HG03521 (cell line): ENCODE measurements at regions not wholly inside any gene's neighbourhood (a gene's known extent, or its start where the extent isn't known, plus 50 kb on each side); places are given as distances from the start of the nearest gene placed in this dataset.
"Not testable (repeated sequence)": the region's sequence is repeated elsewhere in the genome, so short reads cannot be mapped to it uniquely, and the experiment has no call there.

Source experiments
- ATAC-seq: cut with Tn5 transposase; IDR thresholded peaks from one replicate; pipeline ENCODE4 v1.9.1; 2021; ENCODE audit warnings: mild to moderate bottlenecking, moderate library complexity; ENCODE audit not compliant: unreplicated experiment

DNA sequence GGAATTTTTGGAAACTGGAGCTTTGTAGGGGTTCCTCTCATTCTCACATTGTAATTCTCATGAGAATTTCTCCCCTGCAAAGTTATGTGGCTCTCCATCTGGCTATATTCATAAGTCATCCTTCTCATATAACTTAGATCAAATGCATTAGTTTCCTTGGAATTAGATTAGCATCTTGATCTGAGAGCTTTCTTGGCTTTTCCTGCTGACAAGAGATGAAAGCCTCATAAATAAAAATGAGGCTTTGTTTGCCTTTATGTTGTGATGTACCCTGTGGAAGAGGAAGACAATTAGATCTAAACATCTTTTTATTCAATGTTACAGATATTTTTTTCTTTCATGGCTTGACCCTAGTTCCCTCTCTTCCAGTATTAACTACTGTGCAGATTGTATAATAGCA, 165.4 kb upstream of the ZPLD1 start:
- no peak for ATAC-seq

DNA sequence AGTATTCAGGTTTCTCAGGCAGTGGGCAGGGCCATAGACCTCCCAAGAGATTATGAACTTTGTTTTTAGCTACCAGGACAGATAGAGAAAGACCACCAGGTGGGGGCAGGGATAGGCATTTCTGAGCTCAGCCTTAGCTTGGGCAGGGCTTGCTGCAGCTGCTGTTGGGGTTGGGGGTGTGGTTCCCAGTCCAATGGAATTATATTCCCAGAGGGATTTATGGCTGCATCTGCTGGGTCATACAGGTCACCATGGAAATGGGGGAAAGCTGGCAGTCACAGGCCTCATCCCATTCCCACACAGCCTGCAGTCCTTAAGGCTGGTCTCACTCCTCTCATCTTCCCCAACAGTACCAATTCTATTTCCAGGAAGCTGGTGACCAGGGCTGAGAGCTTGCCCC, 144.6 kb upstream of the ZPLD1 start:
- ATAC-seq: no peak

- ATAC-seq: no peak
Measured at GRCh38 chr3:102295756-102296155, 139.1 kb upstream of the ZPLD1 start.

DNA sequence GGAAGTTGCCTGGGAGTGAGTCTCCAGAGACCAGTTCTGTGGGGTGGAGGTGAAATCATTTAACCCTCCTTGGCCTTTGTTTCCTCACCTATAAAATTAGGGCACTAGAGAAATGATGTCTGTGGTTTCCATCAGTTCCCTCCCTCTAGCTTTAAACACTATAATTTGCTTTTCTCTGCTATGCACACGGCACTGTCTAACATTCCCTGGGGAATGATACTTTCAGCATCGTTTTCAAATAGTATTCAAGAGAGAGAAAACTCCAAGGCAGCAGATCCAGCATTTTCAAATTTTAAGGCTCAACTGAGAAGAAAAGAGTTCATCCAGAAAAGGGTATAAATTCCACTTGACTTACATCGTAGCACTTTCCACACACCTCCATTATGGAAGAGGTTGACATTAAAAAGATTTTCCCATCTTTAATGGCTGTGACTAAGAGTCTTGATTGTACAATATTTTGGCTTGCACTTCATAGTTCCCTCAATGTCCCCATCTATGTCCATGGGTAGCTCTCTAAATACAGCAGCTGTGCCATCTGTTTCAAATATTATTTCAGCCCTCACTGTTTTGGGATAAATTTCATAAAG, 137.7 kb upstream of the ZPLD1 start:
- no peak for ATAC-seq

DNA sequence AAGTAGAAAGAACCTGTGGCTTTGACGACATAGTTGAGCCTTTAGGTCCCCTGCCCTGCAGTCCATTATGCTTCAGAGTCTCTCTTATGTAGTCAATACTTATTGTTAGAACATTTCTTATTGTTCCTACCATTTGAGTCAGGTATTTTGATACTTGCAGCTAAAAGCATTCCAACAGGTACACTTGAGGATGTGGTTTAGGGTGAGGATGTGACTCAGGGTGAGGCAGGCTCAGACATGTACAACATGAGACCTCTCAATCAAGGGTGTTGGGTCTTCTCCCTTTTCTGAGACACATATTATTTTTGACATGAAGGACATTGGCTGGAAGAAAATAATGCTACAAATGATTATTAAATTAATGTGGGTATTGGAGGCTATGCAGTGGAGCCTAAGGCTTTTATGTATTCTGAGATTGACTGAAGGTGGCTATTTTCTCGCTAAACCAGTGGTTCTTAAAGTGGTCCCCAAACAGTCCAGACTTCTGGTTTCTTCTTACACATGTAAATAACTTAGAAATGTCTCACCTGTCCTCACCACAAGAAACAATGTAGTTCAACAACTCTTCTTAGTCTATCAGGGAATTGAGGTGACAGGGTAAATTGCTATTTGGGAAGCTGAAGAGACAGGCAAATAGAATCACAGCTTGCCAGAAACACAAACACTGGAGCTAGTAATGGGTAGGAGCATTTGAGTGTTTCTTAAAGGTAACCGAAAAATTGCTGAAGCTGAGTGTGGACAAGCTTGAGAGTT, 135.5 kb upstream of the ZPLD1 start:
- ATAC-seq: no peak

DNA sequence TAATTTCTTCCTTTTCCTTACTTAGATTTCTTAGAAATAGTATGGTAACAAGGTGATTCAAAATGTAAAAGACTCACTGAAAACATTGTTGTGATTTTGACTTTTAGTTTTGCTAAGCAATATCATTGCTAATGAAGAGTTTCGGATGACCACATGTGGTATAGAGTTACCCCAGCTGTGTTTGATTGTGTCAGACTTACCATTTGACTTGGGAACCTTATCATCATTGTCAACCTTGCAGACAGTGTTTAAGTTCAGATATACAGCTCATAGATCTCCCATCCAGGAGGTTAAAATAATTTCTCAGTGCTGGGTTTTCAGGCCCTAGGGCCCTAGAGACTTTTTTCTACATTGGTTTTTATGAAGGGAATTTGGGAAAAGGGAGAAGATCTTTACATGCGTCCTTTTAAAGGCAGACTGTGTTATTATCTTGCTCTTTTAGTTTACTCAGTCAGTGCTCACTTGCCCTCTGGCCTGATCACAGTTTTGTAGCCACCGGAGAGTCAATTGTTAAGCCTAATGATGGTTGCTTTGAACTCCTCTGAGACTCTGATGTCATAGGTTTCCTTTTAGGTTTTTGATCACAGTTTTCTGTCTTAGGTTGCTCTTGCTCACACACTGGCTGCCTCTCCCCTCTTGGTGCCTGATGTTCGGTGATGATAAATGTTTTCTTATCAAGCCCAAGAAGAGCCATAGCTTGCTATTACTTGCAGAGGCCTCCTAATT, 133.5 kb upstream of the ZPLD1 start:
- no peak for ATAC-seq

- ATAC-seq: no peak
Measured at GRCh38 chr3:102302020-102302419, 132.8 kb upstream of the ZPLD1 start.

DNA sequence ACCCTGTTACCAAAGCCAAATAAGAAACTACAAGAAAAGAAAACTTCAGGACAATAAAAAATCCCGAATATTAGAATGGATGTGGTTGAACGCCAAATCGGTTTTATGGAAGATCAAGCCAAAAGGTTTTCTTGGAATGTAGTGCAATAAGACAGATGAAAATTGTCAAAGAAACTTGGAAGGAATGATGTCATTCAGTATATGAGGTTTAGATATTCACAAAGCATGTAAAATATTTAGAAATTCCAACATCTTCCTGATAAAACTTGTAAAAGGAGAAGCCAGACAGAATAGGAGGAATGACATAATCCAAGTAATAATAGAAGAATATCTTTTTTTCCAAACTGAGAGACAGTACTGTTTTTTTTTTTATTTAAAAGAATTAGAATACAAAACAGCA, 130.3 kb upstream of the ZPLD1 start:
- no peak for ATAC-seq

DNA sequence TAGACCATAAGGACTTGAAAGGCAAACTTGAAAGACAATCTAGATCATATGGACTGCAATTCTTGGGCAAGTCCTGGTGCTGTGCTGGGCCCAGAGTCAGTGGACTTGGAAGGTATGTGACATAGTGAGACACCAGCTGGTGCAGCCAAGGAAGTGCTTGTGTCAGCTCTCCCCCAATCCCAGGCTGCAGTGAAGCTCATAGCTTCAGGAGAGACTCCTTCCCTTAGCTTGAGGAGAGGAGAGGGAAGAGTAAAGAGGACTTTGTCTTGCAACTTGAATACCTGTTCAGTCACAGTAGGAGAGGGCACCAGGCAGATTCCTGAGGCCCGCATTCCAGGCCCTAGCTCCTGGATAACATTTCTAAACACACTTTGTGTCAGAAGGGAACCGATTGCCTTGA, 127.4 kb upstream of the ZPLD1 start:
- no peak for ATAC-seq

- no peak for ATAC-seq
Measured at GRCh38 chr3:102329066-102329465, 105.7 kb upstream of the ZPLD1 start.

DNA sequence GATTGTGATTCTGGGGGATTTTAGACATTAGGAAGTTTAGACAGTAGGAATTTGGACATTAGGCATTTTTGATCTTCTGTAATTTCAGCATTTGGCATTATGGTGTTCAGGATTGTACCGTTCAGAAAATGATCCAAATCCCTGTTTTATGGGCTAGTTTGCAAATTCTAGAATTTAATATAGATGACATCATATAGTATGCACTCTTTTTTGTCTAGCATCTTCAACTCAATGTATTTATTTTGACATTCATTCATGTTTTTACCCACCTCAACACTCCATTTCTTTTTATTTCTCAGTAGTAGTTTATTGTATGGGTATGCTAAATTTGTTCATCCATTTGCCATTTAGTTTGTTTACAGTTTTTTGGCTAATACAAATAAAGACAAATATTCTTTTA, 105.3 kb upstream of the ZPLD1 start:
- ATAC-seq: no peak

DNA sequence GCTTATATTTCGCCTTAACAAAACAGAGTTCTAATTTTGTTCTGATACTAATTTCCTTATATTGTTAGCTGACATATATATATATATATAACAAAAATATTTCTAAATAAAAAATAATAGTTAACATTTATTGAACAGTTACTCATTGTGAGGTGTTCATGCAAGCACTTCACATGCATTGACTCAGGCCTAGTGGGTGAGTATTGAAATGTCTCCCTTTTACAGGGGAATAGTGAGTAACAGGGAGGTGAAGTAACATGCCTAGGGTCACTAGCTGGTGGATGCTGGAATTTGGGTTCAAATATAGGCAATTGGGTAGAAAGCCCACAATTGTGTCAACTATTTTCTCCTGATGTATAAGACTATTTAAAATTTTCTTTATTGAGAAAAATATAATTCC, 102.6 kb upstream of the ZPLD1 start:
- ATAC-seq: no peak

DNA sequence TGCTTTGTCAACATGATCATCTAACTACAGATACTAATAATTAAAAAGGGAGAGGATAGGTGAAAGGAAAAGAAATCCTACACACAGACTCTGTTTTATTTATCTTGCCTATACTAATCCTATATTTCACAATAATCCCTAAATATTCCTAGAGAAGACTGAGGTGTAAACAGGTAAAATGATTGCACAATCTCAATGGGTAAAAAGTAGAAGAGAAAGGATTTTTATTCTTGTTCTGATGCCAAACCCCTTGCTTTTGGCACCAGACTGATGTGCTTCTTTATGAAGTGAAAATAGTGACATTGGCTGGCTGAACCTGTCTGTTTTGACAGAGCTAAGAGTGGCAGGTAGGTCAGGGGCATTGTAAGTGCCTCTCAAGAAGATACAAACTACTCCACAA, 101.9 kb upstream of the ZPLD1 start:
- ATAC-seq: no peak

- no peak for ATAC-seq
Measured at GRCh38 chr3:102336130-102336529, 98.7 kb upstream of the ZPLD1 start.

- ATAC-seq: no peak
Measured at GRCh38 chr3:102339671-102340070, 95.1 kb upstream of the ZPLD1 start.

DNA sequence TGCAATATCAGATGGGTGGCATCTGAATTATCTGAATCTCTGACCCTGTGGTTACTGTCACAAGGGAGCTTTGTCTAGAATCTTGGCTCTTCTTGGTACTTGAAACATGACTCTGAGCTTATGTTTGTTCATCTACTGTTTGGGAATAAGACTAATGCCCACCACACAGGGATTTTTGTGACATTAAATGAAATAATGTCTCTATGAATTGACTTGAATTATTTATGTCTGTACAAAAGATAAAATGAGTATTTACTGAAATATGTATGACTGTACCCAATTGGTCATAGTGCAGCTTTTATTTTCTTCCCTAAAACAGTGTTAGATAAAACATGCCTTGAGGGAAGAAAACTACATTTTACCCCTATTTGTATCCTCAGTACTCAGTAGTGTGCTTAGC, 87.9 kb upstream of the ZPLD1 start:
- ATAC-seq: no peak

GRCh38 chr3:102348904-102349303, 85.9 kb upstream of the ZPLD1 start:
- ATAC-seq: no peak

GRCh38 chr3:102353148-102353547, 81.7 kb upstream of the ZPLD1 start:
- ATAC-seq: no peak

GRCh38 chr3:102353805-102354204, 81.0 kb upstream of the ZPLD1 start:
- no peak for ATAC-seq

GRCh38 chr3:102354818-102355515, 79.8 kb upstream of the ZPLD1 start:
- ATAC-seq: no peak

GRCh38 chr3:102356506-102356905, 78.3 kb upstream of the ZPLD1 start:
- ATAC-seq: no peak

DNA sequence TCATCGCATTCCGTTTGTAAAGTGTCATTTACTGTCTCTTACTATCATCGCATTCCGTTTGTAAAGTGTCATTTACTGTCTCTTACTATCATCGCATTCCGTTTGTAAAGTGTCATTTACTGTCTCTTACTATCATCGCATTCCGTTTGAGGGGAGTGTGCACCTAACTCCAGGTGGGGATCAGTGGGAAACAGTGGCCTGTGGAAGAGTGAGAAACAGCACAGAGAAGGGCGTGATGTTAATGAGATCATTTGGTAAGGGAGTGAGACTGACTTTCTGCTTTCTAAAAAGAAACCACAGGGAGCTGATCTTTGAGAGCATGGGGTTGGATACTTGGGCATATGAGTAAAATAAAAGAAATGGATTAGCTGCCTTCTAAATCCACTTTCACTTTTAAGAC, 77.5 kb upstream of the ZPLD1 start:
- not testable (repeated sequence) for ATAC-seq
